ENCODE measurements at regions not wholly inside any gene's neighbourhood (a gene's known extent, or its start where the extent isn't known, plus 50 kb on each side); places are given as distances from the start of the nearest gene placed in this dataset.
"Not testable (repeated sequence)": the region's sequence is repeated elsewhere in the genome, so short reads cannot be mapped to it uniquely, and the experiment has no call there.

- intact Hi-C loops (cut with DNase I): no loop called here
- DNase-seq (ENCODE audit: missing footprints): no peak
- no peak for ATAC-seq
These were observed 509.2 kb upstream of the SLC35B3 start for GRCh38 chr6:8944548-8944947.

GRCh38 chr6:8943073-8943472 is 507.7 kb upstream of the SLC35B3 start:
- intact Hi-C loops (cut with DNase I): no loop called here
- ATAC-seq (no peak), DNase-seq (ENCODE audit: missing footprints) (no peak)

GRCh38 chr6:8941577-8941976 is 506.2 kb upstream of the SLC35B3 start:
- DNase-seq (ENCODE audit: missing footprints) (no peak), ATAC-seq (no peak)
- intact Hi-C loops (cut with DNase I): no loop called here

- DNase-seq (ENCODE audit: missing footprints) (no peak), ATAC-seq (no peak)
- intact Hi-C loops (cut with DNase I): no loop called here
These were observed 505.0 kb upstream of the SLC35B3 start for GRCh38 chr6:8940356-8940755.

- DNase-seq (ENCODE audit: missing footprints): no peak
- intact Hi-C loops (cut with DNase I): no loop called here
- no peak for ATAC-seq
These were observed 504.3 kb upstream of the SLC35B3 start for GRCh38 chr6:8939615-8940014.

- DNase-seq (ENCODE audit: missing footprints) (no peak), ATAC-seq (no peak)
- intact Hi-C loops (cut with DNase I): no loop called here
These were observed 499.0 kb upstream of the SLC35B3 start for GRCh38 chr6:8934318-8934717.

GRCh38 chr6:8930009-8930408 is 494.7 kb upstream of the SLC35B3 start:
- DNase-seq (ENCODE audit: missing footprints) (no peak), ATAC-seq (no peak)
- intact Hi-C loops (cut with DNase I): no loop called here

- intact Hi-C loops (cut with DNase I); ATAC-seq; DNase-seq (ENCODE audit: missing footprints): not testable (repeated sequence)
These were observed 484.9 kb upstream of the SLC35B3 start for GRCh38 chr6:8920244-8920643.

- no peak for ATAC-seq
- intact Hi-C loops (cut with DNase I): no loop called here
- no peak for DNase-seq (ENCODE audit: missing footprints)
These were observed 482.9 kb upstream of the SLC35B3 start for GRCh38 chr6:8918196-8918595.

GRCh38 chr6:8914700-8915099 is 479.4 kb upstream of the SLC35B3 start:
- DNase-seq (ENCODE audit: missing footprints) (no peak), ATAC-seq (no peak)
- intact Hi-C loops (cut with DNase I): no loop called here

GRCh38 chr6:8908638-8909037 is 473.3 kb upstream of the SLC35B3 start:
- intact Hi-C loops (cut with DNase I): no loop called here
- DNase-seq (ENCODE audit: missing footprints) (no peak), ATAC-seq (no peak)

- ATAC-seq (no peak), DNase-seq (ENCODE audit: missing footprints) (no peak)
- intact Hi-C loops (cut with DNase I): no loop called here
These were observed 471.4 kb upstream of the SLC35B3 start for GRCh38 chr6:8906699-8907098.

- no peak for DNase-seq (ENCODE audit: missing footprints)
- intact Hi-C loops (cut with DNase I): no loop called here
- ATAC-seq: no peak
These were observed 470.4 kb upstream of the SLC35B3 start for GRCh38 chr6:8905757-8906156.

GRCh38 chr6:8904754-8905153 is 469.4 kb upstream of the SLC35B3 start:
- ATAC-seq (no peak), DNase-seq (ENCODE audit: missing footprints) (no peak)
- intact Hi-C loops (cut with DNase I): no loop called here

- ATAC-seq: no peak
These were observed 464.7 kb upstream of the SLC35B3 start for GRCh38 chr6:8900056-8900455.

GRCh38 chr6:8889514-8889913 is 454.2 kb upstream of the SLC35B3 start:
- intact Hi-C loops (cut with DNase I): no loop called here
- ATAC-seq (no peak), DNase-seq (ENCODE audit: missing footprints) (no peak)

More at GRCh38 chr6:8900056-8900455, 464.7 kb upstream of the SLC35B3 start:
- DNase-seq (ENCODE audit: missing footprints): no peak
- intact Hi-C loops (cut with DNase I): no loop called here

GRCh38 chr6:8888468-8888867 is 453.1 kb upstream of the SLC35B3 start:
- DNase-seq (ENCODE audit: missing footprints) (no peak), ATAC-seq (no peak)
- intact Hi-C loops (cut with DNase I): no loop called here

- intact Hi-C loops (cut with DNase I): no loop called here
- ATAC-seq (no peak), DNase-seq (ENCODE audit: missing footprints) (no peak)
These were observed 446.3 kb upstream of the SLC35B3 start for GRCh38 chr6:8881663-8882062.

- intact Hi-C loops (cut with DNase I): no loop called here
- DNase-seq (ENCODE audit: missing footprints) (no peak), ATAC-seq (no peak)
These were observed 444.0 kb upstream of the SLC35B3 start for GRCh38 chr6:8879334-8879733.

- no peak for ATAC-seq
- DNase-seq (ENCODE audit: missing footprints): no peak
- intact Hi-C loops (cut with DNase I): no loop called here
These were observed 440.6 kb upstream of the SLC35B3 start for GRCh38 chr6:8875986-8876385.

GRCh38 chr6:8872589-8872988 is 437.2 kb upstream of the SLC35B3 start:
- no peak for ATAC-seq
- DNase-seq (ENCODE audit: missing footprints): no peak

GRCh38 chr6:8865451-8865850 is 430.1 kb upstream of the SLC35B3 start:
- ATAC-seq (no peak), DNase-seq (ENCODE audit: missing footprints) (no peak)

More at GRCh38 chr6:8872589-8872988, 437.2 kb upstream of the SLC35B3 start:
- intact Hi-C loops (cut with DNase I): no loop called here

More at GRCh38 chr6:8865451-8865850, 430.1 kb upstream of the SLC35B3 start:
- intact Hi-C loops (cut with DNase I): no loop called here

Measured in Right ventricle myocardium inferior (tissue), 1 donor.